HG02642 (cell line): ENCODE measurements at regions not wholly inside any gene's neighbourhood (a gene's known extent, or its start where the extent isn't known, plus 50 kb on each side); places are given as distances from the start of the nearest gene placed in this dataset.

Experiments used
- ATAC-seq: cut with Tn5 transposase; IDR thresholded peaks from one replicate; pipeline ENCODE4 v1.9.1; 2021; ENCODE audit warnings: mild to moderate bottlenecking; ENCODE audit not compliant: unreplicated experiment, poor library complexity

DNA sequence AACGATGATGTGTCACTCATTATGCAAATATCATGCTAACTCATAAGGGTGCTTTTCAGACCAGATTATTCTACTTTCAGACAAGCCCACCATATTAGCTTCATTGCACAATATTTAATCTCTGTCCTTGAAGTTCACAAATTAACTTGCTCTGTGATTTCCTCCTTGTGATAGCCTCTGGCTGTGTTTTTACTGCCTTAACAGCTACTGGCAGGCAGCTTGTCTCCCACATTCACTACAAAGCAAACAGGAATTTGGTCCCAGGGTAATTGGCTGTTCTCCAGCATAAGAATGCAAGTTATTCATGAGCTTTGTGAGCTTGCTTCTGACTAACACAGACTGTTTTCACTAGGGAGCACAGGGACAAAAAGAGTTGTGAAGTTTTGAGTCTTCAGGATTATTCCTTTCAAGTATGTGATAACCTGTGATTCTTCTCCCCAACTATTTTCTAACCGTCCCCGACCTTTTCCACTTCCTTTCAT, 87.9 kb upstream of the HMCN1 start:
- peak; percentile 55 for ATAC-seq

GRCh38 chr1:185645686-185646085, 88.5 kb upstream of the HMCN1 start:
- ATAC-seq: peak; percentile 47

DNA sequence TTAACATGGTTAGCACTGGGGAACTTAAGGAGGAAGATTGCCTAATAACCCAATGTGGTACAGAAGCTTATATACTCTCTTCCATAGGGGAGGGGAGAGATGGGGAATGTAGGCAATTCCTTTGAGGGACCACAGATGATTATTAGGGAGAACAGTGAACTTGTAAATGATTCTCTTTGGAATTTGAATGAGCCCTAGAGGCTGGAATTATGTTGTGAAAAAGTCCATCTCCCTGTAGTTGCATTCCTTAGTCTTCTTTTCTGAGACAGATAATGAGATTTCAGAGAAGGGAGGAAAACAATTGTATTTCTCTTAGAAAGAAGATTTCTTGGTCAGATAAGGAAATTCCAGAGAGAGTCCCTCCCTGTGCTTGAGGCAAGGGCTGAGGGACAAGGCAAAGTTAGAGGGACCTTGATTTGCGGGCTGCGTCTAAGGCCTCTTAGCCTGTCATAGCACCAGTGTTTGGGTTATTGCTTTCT, 89.0 kb upstream of the HMCN1 start:
- no peak for ATAC-seq

GRCh38 chr1:185644531-185644930, 89.7 kb upstream of the HMCN1 start:
- no peak for ATAC-seq

- peak; percentile 99 for ATAC-seq
Measured at GRCh38 chr1:185636848-185637247, 97.3 kb upstream of the HMCN1 start.

DNA sequence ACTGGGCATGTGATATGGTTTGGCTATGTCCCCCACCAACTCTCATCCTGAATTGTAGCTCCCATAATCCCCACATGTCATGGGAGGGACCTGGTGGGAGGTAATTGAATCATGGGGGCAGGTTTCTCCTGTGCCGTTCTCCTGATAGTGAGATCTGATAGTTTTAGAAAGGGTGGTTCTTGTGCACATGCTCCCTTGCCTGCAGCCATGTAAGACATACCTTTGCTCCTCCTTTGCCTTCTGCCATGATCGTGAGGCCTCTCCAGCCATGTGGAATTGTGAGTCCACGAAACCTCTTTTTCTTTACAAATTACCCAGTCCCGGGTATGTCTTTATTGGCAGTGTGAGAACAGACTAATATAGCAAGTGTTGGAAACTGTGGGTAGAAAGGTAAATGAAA, 99.5 kb upstream of the HMCN1 start:
- ATAC-seq: no peak

DNA sequence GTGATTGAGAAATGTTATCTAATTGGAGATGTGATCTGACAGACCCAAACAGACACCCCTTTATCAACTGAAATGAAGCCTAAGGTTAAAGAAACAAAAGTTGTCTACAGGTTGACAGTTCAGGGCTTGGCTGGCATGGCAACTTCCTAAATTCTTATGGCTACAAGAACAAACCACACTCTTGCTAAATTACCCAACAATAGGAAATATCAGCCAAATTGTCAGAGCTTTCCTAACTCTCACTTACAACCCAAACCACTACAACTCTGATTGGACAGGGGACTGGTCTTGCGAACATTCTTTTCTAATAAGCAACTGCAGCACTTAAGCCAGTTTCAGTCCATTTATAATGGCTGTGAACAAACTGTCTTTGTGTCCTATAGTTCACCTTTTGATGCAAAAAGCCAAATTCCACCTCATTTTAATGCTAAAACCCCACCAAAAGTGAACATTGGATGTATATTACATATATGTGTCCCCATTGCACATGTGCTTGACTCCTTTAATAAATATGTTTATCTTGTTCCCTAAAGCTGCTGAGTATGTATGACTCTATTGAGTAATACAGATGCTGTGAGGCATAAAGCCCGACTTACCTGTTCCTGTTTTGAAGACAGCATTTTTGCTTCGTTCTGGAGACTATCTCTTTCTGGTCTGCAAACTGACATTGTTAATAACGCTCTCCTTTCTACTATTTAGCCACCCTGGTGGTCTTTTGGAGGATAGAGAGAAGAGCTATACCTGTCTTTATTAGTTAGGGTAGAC, 101.3 kb upstream of the HMCN1 start:
- ATAC-seq: no peak

DNA sequence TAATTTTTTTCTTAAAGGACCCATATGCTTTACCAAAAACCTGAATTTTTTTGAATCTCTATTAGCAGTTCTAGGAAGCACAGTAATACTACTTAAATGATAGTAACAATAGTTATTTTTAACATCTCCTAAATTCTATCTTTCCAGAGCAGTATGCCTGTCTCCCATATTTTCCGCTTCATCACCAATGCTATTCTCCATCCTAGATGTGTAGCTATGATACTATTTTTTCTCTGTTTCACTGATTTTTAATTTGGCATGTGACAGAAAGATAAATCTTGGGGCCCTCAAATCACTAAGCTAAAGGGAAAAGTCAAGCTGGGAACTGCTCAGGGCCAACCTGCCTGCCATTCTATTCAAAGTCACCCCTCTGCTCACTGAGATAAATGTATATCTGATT, 102.3 kb upstream of the HMCN1 start:
- no peak for ATAC-seq

GRCh38 chr1:185627761-185628501, 106.3 kb upstream of the HMCN1 start:
- no peak for ATAC-seq

- no peak for ATAC-seq
Measured at GRCh38 chr1:185627171-185627570, 107.0 kb upstream of the HMCN1 start.

- no peak for ATAC-seq
Measured at GRCh38 chr1:185626344-185626743, 107.8 kb upstream of the HMCN1 start.

DNA sequence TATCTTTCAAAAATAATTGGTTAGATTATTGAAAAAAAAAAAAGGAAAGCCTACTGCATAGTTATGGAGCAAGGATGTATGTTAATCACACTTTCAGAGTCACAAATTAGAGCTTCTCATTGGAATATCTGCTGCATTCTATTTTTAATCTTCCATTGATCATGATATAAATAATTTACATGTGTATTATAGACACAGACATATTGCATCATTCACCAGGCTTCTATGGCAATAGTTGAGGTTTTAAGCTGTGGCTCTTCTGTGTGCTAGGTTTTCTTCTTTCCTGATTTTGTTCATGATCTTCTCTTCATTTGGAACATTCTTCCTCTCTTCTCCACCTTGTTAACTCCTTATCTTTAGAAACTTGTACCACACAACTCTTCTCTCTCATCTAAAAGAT, 123.2 kb upstream of the HMCN1 start:
- no peak for ATAC-seq

- ATAC-seq: peak; percentile 85
Measured at GRCh38 chr1:185608177-185608576, 126.0 kb upstream of the HMCN1 start.

DNA sequence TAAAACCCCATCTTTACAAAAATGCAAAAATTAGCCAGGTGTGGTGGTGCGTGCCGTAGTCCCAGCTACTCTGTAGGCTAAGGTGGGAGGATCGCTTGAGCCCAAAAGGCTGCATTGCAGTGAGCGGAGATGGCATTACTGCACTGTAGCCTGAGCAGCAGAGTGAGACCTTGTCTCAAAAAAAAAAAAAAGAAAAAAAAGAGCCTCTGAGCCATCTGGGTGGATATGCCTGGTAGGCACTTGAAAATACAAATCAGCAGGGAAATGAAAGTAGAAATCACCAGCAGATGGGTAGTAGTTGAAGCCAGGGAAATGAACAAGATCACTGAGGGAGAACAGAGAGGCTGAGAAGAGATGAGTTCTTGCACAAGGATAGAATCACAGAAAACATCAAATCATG, 131.0 kb upstream of the HMCN1 start:
- peak; percentile 77 for ATAC-seq

DNA sequence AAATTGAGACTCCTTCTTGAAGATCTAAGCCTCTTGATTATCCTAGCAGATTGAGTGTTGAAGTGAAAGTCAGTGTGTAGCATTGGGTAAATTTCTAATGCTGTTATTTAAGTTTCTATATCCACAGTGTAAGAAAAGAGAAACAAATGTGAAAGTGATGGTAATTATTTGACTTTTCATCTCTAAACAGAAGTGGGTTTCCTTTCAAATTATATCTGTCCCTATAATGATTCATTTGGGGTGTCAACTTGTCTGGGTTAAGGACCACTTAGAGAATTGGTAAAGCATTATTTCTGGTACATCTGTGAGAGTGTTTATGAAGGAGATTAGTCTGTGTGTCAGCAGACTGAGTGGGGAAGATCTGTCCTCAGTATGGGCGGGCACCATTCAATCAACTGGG, 133.0 kb upstream of the HMCN1 start:
- ATAC-seq: peak; percentile 44

- no peak for ATAC-seq
Measured at GRCh38 chr1:185600641-185601040, 133.6 kb upstream of the HMCN1 start.

DNA sequence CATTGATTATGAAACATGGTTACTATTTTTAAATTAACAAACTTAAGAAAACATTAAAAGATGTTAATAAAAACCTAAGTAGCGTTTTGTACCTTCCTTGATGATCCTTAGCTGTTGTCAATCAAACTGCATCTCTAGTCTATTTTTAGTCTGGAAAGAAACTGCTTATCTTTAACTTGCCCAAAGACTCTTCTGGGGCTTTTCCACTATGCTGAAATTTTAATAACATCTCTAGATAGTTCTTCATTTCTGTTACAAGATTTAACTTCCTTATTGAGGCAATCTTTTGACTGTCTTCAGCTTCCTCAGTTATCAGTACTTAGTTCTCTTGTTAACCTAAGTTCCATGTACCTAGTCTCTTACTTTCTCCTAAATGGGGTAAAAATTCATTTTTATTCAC, 135.9 kb upstream of the HMCN1 start:
- ATAC-seq: no peak

DNA sequence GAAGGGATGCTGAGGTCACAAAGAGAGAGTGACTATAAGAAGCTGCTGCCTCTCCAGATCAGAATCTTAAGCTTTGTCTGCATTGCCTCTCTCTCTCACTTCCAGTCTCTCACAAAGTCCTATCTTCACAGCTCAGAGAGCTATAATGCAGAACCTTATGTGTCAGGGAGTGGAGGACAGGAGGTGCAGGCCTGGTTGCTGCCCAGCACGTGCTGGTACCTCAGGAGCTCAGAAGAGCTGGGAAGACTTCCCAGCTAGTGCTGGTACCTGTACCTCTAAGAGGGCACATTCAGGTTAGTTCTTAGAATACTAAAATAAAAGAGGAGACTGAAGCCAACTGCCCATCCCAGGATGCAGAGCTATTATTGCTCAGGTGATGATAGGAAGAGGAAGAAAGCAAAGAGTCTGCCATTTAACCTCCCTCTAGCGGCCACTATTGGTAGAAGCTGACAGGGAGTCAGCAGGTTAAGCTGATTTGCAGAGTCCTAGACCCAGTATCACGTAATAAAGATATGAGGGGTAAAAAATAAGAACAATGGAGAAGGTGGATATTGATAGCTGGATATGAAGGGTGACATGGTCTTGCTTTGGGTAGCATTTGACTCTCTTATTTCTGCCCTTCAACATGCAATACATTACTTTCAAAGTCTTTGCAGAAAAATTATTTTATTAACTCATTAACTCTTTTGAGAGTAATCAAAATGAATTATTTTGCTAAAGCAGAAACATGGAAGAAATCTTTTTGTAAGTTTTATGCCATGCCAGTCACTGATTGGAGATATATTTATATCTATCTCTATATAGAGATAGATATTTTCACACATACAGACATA, 138.1 kb upstream of the HMCN1 start:
- ATAC-seq: peak; percentile 87

- ATAC-seq: no peak
Measured at GRCh38 chr1:185594786-185595410, 139.3 kb upstream of the HMCN1 start.

- ATAC-seq: no peak
Measured at GRCh38 chr1:185593271-185593670, 140.9 kb upstream of the HMCN1 start.
